ENCODE measurements at regions not wholly inside any gene's neighbourhood (a gene's known extent, or its start where the extent isn't known, plus 50 kb on each side); places are given as distances from the start of the nearest gene placed in this dataset.

DNA sequence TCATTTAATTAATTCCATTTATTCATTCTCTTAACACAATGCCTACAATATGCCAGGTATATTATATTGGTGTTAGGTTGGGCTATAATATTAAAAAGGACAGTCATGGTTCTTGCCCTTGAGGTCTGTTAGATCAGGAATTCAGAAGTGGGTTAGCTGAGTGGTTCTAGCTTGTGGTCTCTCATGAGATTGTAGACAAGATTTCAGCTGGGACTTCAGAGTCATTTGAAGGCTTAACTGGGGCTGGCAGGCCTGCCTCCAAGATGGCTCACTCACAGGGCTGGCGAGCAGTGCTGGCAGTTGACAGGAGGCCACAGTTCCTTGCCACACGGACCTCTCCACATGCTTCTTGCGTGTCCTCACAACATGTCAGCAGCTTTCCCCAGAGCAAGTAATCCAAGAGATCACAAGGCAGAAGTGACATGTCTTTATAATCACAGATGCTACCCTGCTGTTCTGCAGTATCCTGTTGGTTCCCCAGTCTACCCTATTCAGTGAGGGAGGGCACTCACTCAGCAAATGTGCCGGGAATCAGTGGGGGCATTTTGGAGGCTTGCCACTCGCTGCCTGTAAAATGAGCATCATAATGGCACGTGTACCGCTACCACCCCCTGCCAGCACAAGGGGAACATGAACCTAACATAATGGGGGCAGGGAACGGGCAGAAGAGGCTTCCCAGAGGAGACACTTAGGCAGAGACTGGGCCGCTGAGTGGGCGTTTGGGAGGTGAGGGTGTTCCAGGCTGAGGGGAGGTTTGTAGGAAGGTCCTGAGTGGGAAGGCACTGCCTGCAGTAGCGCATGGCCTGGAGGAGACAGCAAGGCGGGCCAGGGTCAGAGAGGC lies 70.0 kb downstream of the EXOSC2 start:
- TF ChIP-seq POLR2A (IDR thresholded peaks at IDR 0.05) = no peak
- TF ChIP-seq, protein P1, sequence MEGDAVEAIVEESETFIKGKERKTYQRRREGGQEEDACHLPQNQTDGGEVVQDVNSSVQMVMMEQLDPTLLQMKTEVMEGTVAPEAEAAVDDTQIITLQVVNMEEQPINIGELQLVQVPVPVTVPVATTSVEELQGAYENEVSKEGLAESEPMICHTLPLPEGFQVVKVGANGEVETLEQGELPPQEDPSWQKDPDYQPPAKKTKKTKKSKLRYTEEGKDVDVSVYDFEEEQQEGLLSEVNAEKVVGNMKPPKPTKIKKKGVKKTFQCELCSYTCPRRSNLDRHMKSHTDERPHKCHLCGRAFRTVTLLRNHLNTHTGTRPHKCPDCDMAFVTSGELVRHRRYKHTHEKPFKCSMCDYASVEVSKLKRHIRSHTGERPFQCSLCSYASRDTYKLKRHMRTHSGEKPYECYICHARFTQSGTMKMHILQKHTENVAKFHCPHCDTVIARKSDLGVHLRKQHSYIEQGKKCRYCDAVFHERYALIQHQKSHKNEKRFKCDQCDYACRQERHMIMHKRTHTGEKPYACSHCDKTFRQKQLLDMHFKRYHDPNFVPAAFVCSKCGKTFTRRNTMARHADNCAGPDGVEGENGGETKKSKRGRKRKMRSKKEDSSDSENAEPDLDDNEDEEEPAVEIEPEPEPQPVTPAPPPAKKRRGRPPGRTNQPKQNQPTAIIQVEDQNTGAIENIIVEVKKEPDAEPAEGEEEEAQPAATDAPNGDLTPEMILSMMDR (IDR thresholded peaks at IDR 0.05) = no peak
